Ovary (tissue), 7 donors: ENCODE measurements at regions not wholly inside any gene's neighbourhood (a gene's known extent, or its start where the extent isn't known, plus 50 kb on each side); places are given as distances from the start of the nearest gene placed in this dataset.

Experiments used
- DNase-seq, 5 donors: peaks; one replicate each; pipeline ENCODE4 v3.0.0-alpha.2; 2019 to 2020
- H3K27ac ChIP-seq, 2 donors: fragments of 200-600 bp; one replicate each; pipeline versions ENCODE4 v1.5.1 to v1.8.0; 2019 to 2022
- H3K27me3 ChIP-seq: fragments of 200-600 bp; one replicate; pipeline ENCODE4 v1.8.0; 2022
- H3K36me3 ChIP-seq: fragments of 200-600 bp; sonication (generic); one replicate; pipeline ENCODE4 v1.5.1; 2019
- H3K4me1 ChIP-seq: one replicate; pipeline ENCODE4 v1.8.1; 2013; ENCODE audit warnings: mild to moderate bottlenecking, moderate library complexity; ENCODE audit not compliant: insufficient read depth
- H3K4me3 ChIP-seq: fragments of 200-600 bp; sonication (generic); one replicate; pipeline ENCODE4 v1.5.1; 2017
- H3K9me3 ChIP-seq, 2 donors: fragments of 200-600 bp in 1 of 2; sonication (generic) in 1 of 2; one replicate each; pipeline versions ENCODE4 v1.5.1 to v1.8.1; 2013 to 2019; ENCODE audit warnings: mild to moderate bottlenecking in 1 of 2, moderate library complexity in 1 of 2
- CTCF ChIP-seq, 3 donors: fragments of 450-650 bp in 2 of 3; fragments of 200-600 bp in 1 of 3; IDR thresholded peaks; one replicate each; pipeline versions ENCODE4 v1.5.1 to v1.8.0; 2016 to 2022; ENCODE audit warnings: antibody characterized with exemption in 3 of 3, mild to moderate bottlenecking in 1 of 3
- EP300 ChIP-seq: sonication (generic); formaldehyde crosslinking; IDR thresholded peaks from one replicate; pipeline ENCODE4 v1.6.1; 2017; ENCODE audit warnings: antibody characterized with exemption
- POLR2A ChIP-seq: fragments of 450-650 bp; IDR thresholded peaks from one replicate; pipeline ENCODE4 v1.6.1; 2017; ENCODE audit warnings: antibody characterized with exemption, mild to moderate bottlenecking, moderate library complexity
- WGBS, 3 donors: extraction: QIAGEN DNeasy Blood & Tissue Kit in 1 of 3; methylation state at CpG; one replicate each; pipeline versions ENCODE4 v1.1.5 to v1.1.7; 2013 to 2017; 5-methylcytosine and 5-hydroxymethylcytosine counted together
- intact Hi-C, 4 donors: fragments of 100-400 bp; cut with DNase I; formaldehyde crosslinking; loops; one replicate each; pipeline versions ENCODE4 v1.11.0 to v1.15.1; 2022 to 2023
- donor health status: DM: no; HTN: no; CAD: no; lungs with moderate emphysema.
- donor health status: DM: no; HTN: no; CAD: no.
- donor health status: Bipolar disorder and iron deficiency.
- donor health status: DM: no; HTN: no; CAD: no.
- donor health status: DM: yes; HTN: yes; CAD: no.

GRCh38 chr11:26243426-26243825 lies 88.5 kb upstream of the ANO3 start:
- no peak for TF ChIP-seq POLR2A
- TF ChIP-seq EP300: no peak
- no peak for TF ChIP-seq CTCF (IDR thresholded peaks at IDR 0.05)
- intact Hi-C loops: no loop called here
- Histone ChIP-seq H3K27me3 (no peaks in the 10 kb centered on the region), H3K27ac (no peak overlapping the region), H3K4me3 (no peak overlapping the region), H3K4me1 (no peaks in the 10 kb centered on the region), H3K36me3 (no peaks in the 10 kb centered on the region), H3K9me3 (no peaks in the 10 kb centered on the region)
- DNase-seq: no peak

GRCh38 chr11:26244207-26244606 lies 87.7 kb upstream of the ANO3 start:
- intact Hi-C loops: no loop called here
- no peak overlapping the region for H3K4me3 ChIP-seq
- no peaks in the 10 kb centered on the region for H3K36me3 ChIP-seq
- no peaks in the 10 kb centered on the region for H3K4me1 ChIP-seq
- TF ChIP-seq EP300 (no peak), CTCF (IDR thresholded peaks at IDR 0.05) (no peak), POLR2A (no peak)
- no peaks in the 10 kb centered on the region for H3K27me3 ChIP-seq
- no peaks in the 10 kb centered on the region for H3K9me3 ChIP-seq
- WGBS, 3 donors: 28 to 40% (median 29%) methylated on average over 2 of the region's 2 CpGs
- H3K27ac ChIP-seq: no peak overlapping the region
- DNase-seq: no peak

- DNase-seq: no peak
- Histone ChIP-seq H3K9me3 (no peaks in the 10 kb centered on the region), H3K27me3 (no peaks in the 10 kb centered on the region), H3K4me3 (no peak overlapping the region), H3K27ac (no peak overlapping the region), H3K4me1 (no peaks in the 10 kb centered on the region), H3K36me3 (no peaks in the 10 kb centered on the region)
- intact Hi-C loops: no loop called here
- TF ChIP-seq EP300 (no peak), CTCF (IDR thresholded peaks at IDR 0.05) (no peak), POLR2A (no peak)
- WGBS, 3 donors: 93 to 96% (median 94%) methylated on average over 1 of the region's 1 CpG
These were observed 86.9 kb upstream of the ANO3 start for GRCh38 chr11:26245046-26245445.

GRCh38 chr11:26247340-26247739 lies 84.6 kb upstream of the ANO3 start:
- Histone ChIP-seq H3K36me3 (no peaks in the 10 kb centered on the region), H3K4me1 (no peaks in the 10 kb centered on the region), H3K9me3 (no peaks in the 10 kb centered on the region), H3K4me3 (no peak overlapping the region), H3K27ac (no peak overlapping the region), H3K27me3 (no peaks in the 10 kb centered on the region)
- no peak for TF ChIP-seq EP300
- TF ChIP-seq POLR2A: no peak
- TF ChIP-seq CTCF (IDR thresholded peaks at IDR 0.05): no peak
- DNase-seq: no peak
- intact Hi-C loops: no loop called here

GRCh38 chr11:26248661-26249060 lies 83.3 kb upstream of the ANO3 start:
- intact Hi-C loops: no loop called here
- H3K9me3 ChIP-seq: no peaks in the 10 kb centered on the region

More at GRCh38 chr11:26248661-26249060, 83.3 kb upstream of the ANO3 start:
- H3K36me3 ChIP-seq: no peaks in the 10 kb centered on the region
- H3K4me3 ChIP-seq: no peak overlapping the region
- WGBS, 3 donors: 79 to 96% (median 86%) methylated on average over 8 of the region's 8 CpGs
- H3K4me1 ChIP-seq: no peaks in the 10 kb centered on the region
- no peak overlapping the region for H3K27ac ChIP-seq
- TF ChIP-seq POLR2A: no peak
- no peak for TF ChIP-seq EP300
- TF ChIP-seq CTCF (IDR thresholded peaks at IDR 0.05): no peak
- H3K27me3 ChIP-seq: no peaks in the 10 kb centered on the region
- no peak for DNase-seq
